ENCODE measurements at regions not wholly inside any gene's neighbourhood (a gene's known extent, or its start where the extent isn't known, plus 50 kb on each side); places are given as distances from the start of the nearest gene placed in this dataset.

DNA sequence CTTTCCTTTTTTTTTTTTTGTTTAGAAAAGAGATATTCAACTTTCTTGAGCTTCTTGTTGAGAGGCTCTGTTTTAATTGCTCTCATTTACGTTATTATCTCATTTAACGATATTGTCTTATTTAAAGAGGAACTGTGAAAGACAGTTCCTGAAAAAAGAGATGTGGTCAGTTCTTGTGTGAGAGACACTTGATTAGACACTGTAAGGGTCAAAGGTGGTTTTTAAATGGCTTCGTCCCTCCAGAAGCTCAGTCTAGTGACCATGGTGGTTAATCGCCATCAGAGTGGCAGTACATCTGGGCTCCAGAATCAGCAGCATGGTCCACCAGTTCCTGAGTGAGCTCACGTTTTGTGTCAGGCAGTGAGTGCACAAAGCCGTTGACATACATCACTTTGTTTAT, 57.9 kb upstream of the KCNA5 start:
- H3K27me3 ChIP-seq (ENCODE audit: insufficient read depth, low read length): no peaks in the 10 kb centered on the region
- TF ChIP-seq, protein P1, sequence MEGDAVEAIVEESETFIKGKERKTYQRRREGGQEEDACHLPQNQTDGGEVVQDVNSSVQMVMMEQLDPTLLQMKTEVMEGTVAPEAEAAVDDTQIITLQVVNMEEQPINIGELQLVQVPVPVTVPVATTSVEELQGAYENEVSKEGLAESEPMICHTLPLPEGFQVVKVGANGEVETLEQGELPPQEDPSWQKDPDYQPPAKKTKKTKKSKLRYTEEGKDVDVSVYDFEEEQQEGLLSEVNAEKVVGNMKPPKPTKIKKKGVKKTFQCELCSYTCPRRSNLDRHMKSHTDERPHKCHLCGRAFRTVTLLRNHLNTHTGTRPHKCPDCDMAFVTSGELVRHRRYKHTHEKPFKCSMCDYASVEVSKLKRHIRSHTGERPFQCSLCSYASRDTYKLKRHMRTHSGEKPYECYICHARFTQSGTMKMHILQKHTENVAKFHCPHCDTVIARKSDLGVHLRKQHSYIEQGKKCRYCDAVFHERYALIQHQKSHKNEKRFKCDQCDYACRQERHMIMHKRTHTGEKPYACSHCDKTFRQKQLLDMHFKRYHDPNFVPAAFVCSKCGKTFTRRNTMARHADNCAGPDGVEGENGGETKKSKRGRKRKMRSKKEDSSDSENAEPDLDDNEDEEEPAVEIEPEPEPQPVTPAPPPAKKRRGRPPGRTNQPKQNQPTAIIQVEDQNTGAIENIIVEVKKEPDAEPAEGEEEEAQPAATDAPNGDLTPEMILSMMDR (IDR thresholded peaks at IDR 0.05; ENCODE audit: extremely low read depth, low read depth, low read length): no peak
- H3K27ac ChIP-seq (ENCODE audit: low read depth, low read length): no peak overlapping the region
- H3K36me3 ChIP-seq (ENCODE audit: insufficient read depth, low read length): no peaks in the 10 kb centered on the region
- H3K9me3 ChIP-seq (ENCODE audit: low read depth, low read length): no peaks in the 10 kb centered on the region
- no peaks in the 10 kb centered on the region for H4K20me1 ChIP-seq (ENCODE audit: insufficient read depth, low read length)
- DNase-seq (ENCODE audit: insufficient read length, low spot score, missing footprints): no peak
- H3K4me1 ChIP-seq (ENCODE audit: insufficient read depth, low read length): no peaks in the 10 kb centered on the region
- H3K4me3 ChIP-seq (ENCODE audit: insufficient read depth, low read length): no peak overlapping the region
- H2AFZ ChIP-seq (ENCODE audit: low read length): no peak overlapping the region
- H3K79me2 ChIP-seq (ENCODE audit: insufficient read depth, low read length): no peaks in the 10 kb centered on the region
- H3K4me2 ChIP-seq (ENCODE audit: insufficient read depth, low read length): no peak overlapping the region

DNA sequence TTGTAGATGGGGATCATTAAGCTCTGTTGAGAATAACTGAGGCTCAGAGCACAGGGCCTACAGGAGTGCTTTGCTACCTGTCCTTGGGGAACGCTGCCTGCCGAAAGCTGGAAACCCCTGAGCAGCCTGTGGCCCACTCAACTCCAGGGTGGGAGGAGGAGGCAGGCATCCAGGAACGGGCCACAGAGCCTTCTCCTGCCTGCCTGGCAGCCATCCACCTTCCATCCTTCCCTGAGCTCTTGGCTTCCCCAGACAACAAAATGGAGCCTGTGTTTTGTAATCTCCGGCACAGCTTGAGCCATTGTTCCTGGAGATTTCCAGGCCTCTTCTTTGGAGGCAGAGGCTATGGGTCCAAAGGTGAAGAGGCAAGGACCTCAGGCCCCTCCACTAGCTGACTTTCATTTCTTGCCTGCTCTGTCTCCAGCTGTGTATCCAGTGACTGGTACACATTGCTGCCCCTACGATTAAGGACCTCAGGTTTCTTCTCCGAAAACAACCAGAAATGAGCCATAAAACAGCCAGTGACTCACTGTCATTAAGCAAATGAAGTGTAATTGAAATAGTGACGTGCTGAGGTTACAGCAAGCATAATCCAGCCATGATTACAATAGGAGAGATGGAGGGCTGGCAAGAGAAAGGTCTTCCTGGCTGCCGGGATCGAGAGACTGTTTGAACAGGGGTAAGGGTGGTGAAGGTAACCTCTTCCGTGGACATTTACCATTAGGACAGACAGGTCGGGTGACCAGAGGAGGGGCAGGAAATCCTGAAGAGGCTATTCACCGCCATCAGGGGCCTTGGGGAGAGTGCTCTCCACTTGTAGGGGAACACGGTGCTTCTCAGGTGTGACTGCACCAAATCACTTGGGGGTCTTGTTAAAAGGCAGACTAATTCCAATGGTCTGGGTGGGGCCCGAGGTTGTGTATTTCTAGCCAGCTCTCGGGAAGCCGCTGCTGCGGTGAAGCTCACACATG, 56.3 kb upstream of the KCNA5 start:
- H3K9me3 ChIP-seq (ENCODE audit: low read depth, low read length): no peaks in the 10 kb centered on the region
- no peak for DNase-seq (ENCODE audit: insufficient read length, low spot score, missing footprints)
- H3K4me1 ChIP-seq (ENCODE audit: insufficient read depth, low read length): no peaks in the 10 kb centered on the region
- no peak overlapping the region for H3K4me2 ChIP-seq (ENCODE audit: insufficient read depth, low read length)
- H3K27me3 ChIP-seq (ENCODE audit: insufficient read depth, low read length): no peaks in the 10 kb centered on the region
- TF ChIP-seq, protein P1 (IDR thresholded peaks at IDR 0.05; ENCODE audit: extremely low read depth, low read depth, low read length): no peak
- H4K20me1 ChIP-seq (ENCODE audit: insufficient read depth, low read length): no peaks in the 10 kb centered on the region
- no peak overlapping the region for H2AFZ ChIP-seq (ENCODE audit: low read length)
- no peak overlapping the region for H3K4me3 ChIP-seq (ENCODE audit: insufficient read depth, low read length)
- no peaks in the 10 kb centered on the region for H3K36me3 ChIP-seq (ENCODE audit: insufficient read depth, low read length)
- no peak overlapping the region for H3K27ac ChIP-seq (ENCODE audit: low read depth, low read length)
- no peaks in the 10 kb centered on the region for H3K79me2 ChIP-seq (ENCODE audit: insufficient read depth, low read length)

DNA sequence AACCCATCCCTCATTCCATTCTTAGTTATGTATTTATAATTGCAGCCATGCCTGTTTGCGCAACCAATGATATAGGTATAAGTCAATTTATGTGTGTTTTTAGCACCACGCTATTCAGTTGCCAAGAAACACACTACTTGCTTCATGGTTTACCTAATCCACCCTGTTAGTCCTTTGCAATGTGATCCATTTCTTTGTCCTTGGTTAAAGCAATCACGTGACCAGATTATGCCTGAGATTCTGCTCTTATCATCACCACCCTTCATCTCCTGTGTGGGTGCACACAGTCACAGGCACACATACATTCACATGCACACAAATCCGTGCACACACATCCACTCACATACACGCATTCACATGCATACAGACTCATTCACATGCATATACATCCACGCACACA, 52.3 kb upstream of the KCNA5 start:
- TF ChIP-seq, protein P1 (IDR thresholded peaks at IDR 0.05; ENCODE audit: extremely low read depth, low read depth, low read length): no peak
- Histone ChIP-seq H3K4me1 (ENCODE audit: insufficient read depth, low read length) (no peaks in the 10 kb centered on the region), H3K4me3 (ENCODE audit: insufficient read depth, low read length) (no peak overlapping the region), H3K9me3 (ENCODE audit: low read depth, low read length) (no peaks in the 10 kb centered on the region), H3K27me3 (ENCODE audit: insufficient read depth, low read length) (no peaks in the 10 kb centered on the region), H2AFZ (ENCODE audit: low read length) (no peak overlapping the region), H4K20me1 (ENCODE audit: insufficient read depth, low read length) (no peaks in the 10 kb centered on the region), H3K79me2 (ENCODE audit: insufficient read depth, low read length) (no peaks in the 10 kb centered on the region), H3K4me2 (ENCODE audit: insufficient read depth, low read length) (no peak overlapping the region), H3K36me3 (ENCODE audit: insufficient read depth, low read length) (no peaks in the 10 kb centered on the region), H3K27ac (ENCODE audit: low read depth, low read length) (no peak overlapping the region)
- no peak for DNase-seq (ENCODE audit: insufficient read length, low spot score, missing footprints)

DNA sequence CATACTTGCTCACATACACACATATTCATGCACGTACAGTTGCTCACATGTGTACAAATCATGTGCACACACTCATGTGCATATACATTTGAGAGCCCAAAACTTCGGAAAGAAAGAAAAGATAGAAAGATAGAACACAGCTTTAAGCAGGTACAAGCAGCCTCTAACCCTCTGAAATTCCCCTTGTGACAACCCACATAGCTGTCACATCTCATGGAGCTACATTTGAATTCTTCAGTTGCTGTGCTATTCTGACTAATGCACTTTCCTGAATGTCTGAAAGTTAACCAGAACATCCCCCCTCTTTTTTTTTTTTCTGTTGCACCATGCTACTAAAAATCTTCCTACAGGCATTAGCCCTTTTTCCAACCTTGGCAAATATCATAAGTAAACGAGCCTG, 51.9 kb upstream of the KCNA5 start:
- no peak for DNase-seq (ENCODE audit: insufficient read length, low spot score, missing footprints)
- H3K4me1 ChIP-seq (ENCODE audit: insufficient read depth, low read length): no peaks in the 10 kb centered on the region
- no peaks in the 10 kb centered on the region for H3K79me2 ChIP-seq (ENCODE audit: insufficient read depth, low read length)
- no peak overlapping the region for H2AFZ ChIP-seq (ENCODE audit: low read length)
- no peaks in the 10 kb centered on the region for H3K27me3 ChIP-seq (ENCODE audit: insufficient read depth, low read length)
- no peaks in the 10 kb centered on the region for H4K20me1 ChIP-seq (ENCODE audit: insufficient read depth, low read length)
- no peaks in the 10 kb centered on the region for H3K9me3 ChIP-seq (ENCODE audit: low read depth, low read length)
- no peak overlapping the region for H3K27ac ChIP-seq (ENCODE audit: low read depth, low read length)
- TF ChIP-seq, protein P1 (IDR thresholded peaks at IDR 0.05; ENCODE audit: extremely low read depth, low read depth, low read length): no peak
- no peak overlapping the region for H3K4me2 ChIP-seq (ENCODE audit: insufficient read depth, low read length)
- no peaks in the 10 kb centered on the region for H3K36me3 ChIP-seq (ENCODE audit: insufficient read depth, low read length)
- no peak overlapping the region for H3K4me3 ChIP-seq (ENCODE audit: insufficient read depth, low read length)
